Mucosa of descending colon (tissue), 3 donors: ENCODE measurements at regions not wholly inside any gene's neighbourhood (a gene's known extent, or its start where the extent isn't known, plus 50 kb on each side); places are given as distances from the start of the nearest gene placed in this dataset.

Source experiments
- ATAC-seq: fragments of 200-7000 bp; cut with Tn5 transposase; one replicate; pipeline ENCODE4 v1.9.1; 2020; ENCODE audit warnings: mild to moderate bottlenecking, moderate library complexity
- DNase-seq, 3 donors: peaks; one replicate each; pipeline ENCODE4 v3.0.0-alpha.2; 2020
- H3K36me3 ChIP-seq: fragments of 200-600 bp; one replicate; pipeline ENCODE4 v1.8.0; 2021; ENCODE audit warnings: low read depth, mild to moderate bottlenecking
- H3K4me1 ChIP-seq: fragments of 200-600 bp; one replicate; pipeline ENCODE4 v1.8.0; 2021; ENCODE audit warnings: low read depth, mild to moderate bottlenecking
- H3K4me3 ChIP-seq: fragments of 200-600 bp; one replicate; pipeline ENCODE4 v1.8.0; 2021; ENCODE audit warnings: mild to moderate bottlenecking
- H3K9me3 ChIP-seq: fragments of 200-600 bp; one replicate; pipeline ENCODE4 v1.8.0; 2021; ENCODE audit warnings: mild to moderate bottlenecking
- intact Hi-C, 2 donors: fragments of 100-400 bp; cut with DNase I in 1 of 2; cut with micrococcal nuclease in 1 of 2; formaldehyde crosslinking; loops; one replicate each; pipeline versions ENCODE4 v1.11.0 to v1.11.1; 2022; cut with DNase I, micrococcal nuclease
- TF ChIP-seq, protein P1 (sequence below): fragments of 200-600 bp; IDR thresholded peaks from one replicate; pipeline ENCODE4 v1.8.0; 2022; ENCODE audit warnings: antibody characterized with exemption, mild to moderate bottlenecking
- donor health status: DM: no; HTN: no; CAD: no; lungs with moderate emphysema.
- donor health status: DM: no; HTN: no; CAD: no.
- donor health status: DM: no; HTN: yes; CAD: no.

DNA sequence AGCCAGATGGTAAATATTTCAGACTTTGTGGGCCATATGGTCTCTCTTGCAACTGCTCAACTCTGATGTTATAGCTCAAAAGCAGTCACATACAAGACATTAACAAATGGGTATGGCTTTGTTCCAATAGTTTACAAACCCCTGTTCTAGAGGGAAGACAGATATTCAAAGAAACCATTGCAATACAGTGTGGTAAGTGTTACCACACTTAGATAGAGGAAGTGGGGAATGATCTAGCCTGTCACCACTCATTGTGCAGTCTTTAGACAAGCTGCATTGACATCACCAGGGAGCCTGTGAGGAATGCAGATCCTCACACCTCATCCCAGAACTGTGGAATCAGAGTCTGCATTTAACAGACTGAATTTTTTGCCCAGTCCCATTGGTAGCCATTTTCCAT lies 80.0 kb upstream of the RGS6 start:
- intact Hi-C loops, result no loop called here
- no peaks in the 10 kb centered on the region for H3K36me3 ChIP-seq
- H3K4me1 ChIP-seq, result no peaks in the 10 kb centered on the region
- ATAC-seq (no peak), DNase-seq (no peak)
- H3K4me3 ChIP-seq, result no peak overlapping the region
- H3K9me3 ChIP-seq, result no peaks in the 10 kb centered on the region
- TF ChIP-seq, protein P1, sequence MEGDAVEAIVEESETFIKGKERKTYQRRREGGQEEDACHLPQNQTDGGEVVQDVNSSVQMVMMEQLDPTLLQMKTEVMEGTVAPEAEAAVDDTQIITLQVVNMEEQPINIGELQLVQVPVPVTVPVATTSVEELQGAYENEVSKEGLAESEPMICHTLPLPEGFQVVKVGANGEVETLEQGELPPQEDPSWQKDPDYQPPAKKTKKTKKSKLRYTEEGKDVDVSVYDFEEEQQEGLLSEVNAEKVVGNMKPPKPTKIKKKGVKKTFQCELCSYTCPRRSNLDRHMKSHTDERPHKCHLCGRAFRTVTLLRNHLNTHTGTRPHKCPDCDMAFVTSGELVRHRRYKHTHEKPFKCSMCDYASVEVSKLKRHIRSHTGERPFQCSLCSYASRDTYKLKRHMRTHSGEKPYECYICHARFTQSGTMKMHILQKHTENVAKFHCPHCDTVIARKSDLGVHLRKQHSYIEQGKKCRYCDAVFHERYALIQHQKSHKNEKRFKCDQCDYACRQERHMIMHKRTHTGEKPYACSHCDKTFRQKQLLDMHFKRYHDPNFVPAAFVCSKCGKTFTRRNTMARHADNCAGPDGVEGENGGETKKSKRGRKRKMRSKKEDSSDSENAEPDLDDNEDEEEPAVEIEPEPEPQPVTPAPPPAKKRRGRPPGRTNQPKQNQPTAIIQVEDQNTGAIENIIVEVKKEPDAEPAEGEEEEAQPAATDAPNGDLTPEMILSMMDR, result no peak

DNA sequence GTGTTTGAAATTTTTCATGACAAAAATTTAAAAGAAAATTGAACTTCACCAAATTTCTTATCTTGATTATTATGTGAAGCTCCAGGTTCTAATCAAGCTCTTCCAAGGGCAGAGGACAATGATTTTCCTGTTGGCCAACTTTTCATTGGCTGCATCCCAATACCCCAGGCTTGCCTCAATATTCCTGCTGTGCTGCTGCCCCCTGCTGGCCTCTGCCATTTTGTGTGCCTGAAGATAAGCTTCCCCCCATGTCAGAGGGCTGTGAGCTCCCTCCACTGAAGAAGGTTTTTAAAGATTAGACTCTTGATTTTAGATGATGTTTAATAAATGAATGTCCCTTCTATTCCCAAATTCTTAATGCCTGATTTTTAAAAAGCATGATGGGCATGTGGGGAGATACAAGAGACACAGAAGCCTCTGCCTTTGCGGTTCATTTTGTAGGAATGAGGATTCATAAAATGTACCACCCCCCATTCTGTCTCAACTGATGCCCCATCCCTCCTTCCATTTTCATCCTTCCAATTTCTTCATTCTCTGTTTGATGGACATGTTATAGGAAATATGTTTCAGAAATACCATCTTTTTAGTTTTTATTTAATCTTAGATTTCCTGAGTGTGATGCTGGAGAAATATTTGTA lies 76.7 kb upstream of the RGS6 start:
- ATAC-seq (peak; percentile 76), DNase-seq (peak; percentile 54 to 89 (median 83))
- Histone ChIP-seq H3K36me3 (no peaks in the 10 kb centered on the region), H3K9me3 (no peaks in the 10 kb centered on the region), H3K4me3 (no peak overlapping the region), H3K4me1 (no peaks in the 10 kb centered on the region)
- intact Hi-C loops, result no loop called here
- TF ChIP-seq, protein P1, result no peak

DNA sequence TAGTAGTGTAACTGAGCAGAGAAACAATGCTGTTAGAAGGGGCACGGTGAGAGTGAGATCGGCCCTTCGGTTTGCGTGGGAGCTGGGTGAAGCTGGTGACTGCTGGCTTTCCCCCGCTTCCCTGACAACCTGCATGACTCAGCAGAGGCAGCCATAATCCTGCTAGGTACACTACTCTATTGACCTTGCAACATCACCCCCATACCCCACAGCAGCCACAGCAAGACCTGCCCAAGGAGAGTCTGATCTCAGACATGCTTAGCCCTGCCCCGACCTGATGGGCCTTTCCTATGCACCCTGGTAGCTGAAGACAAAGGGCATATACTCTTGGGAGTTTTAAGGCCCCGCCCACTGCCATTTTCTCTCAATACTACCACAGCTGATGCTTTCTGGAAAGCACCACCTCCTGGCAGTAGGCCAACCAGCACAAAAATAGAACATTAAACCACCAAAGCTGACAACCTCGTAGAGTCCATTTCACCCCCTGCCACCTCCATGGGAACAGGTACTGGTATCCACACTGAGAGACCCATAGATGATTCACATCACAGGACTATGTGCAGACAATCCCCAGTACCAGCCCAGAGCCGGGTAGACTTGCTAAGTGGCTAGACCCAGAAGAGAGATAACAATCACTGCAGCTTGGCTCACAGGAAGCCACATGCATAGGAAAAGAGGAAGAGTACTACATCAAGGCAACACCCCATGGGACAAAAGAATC lies 75.9 kb upstream of the RGS6 start:
- ATAC-seq (no peak), DNase-seq (no peak)
- no peak overlapping the region for H3K4me3 ChIP-seq
- no peaks in the 10 kb centered on the region for H3K9me3 ChIP-seq
- no peaks in the 10 kb centered on the region for H3K36me3 ChIP-seq
- TF ChIP-seq, protein P1, result no peak
- H3K4me1 ChIP-seq, result no peaks in the 10 kb centered on the region
- intact Hi-C loops, result no loop called here

DNA sequence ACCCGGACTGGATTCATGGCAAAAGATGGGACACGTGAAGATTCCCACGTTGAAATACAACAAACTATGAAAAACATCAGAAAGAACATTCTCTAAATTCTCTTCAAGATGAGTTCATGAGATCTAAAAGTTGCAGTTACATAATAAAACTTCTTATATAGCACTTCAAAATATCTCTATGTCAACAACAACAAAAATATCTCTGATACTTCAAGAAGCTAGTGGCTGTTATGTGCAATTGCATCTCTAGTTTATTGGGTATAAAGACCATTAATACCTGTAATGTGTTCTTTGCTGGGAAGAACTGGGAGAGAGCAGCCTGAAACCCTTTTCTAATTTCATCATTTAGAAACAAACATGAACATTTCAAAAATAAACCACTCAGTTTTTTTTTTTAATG lies 69.2 kb upstream of the RGS6 start:
- H3K9me3 ChIP-seq, result no peaks in the 10 kb centered on the region
- TF ChIP-seq, protein P1, result no peak
- H3K4me3 ChIP-seq, result no peak overlapping the region
- H3K36me3 ChIP-seq, result no peaks in the 10 kb centered on the region
- DNase-seq (no peak), ATAC-seq (no peak)
- H3K4me1 ChIP-seq, result no peaks in the 10 kb centered on the region
- intact Hi-C loops, result no loop called here

DNA sequence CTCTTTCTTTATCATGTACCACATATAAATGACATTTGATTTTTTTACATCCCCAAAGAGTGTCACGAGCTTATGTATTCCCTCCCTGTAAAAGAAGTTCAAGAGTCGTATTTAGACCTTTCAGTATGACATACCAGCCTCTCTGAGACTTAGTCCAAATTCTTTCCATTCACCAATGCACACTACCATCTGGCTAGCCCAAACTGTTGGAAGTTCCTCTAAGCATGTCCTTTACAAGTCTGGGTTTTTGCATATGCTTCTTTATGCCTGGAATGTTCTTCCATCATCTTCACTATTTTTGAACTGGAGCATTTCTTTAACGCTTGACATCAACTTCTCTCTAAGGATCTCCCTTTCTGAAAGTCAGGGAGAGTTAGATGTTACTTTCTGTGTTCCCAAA lies 68.5 kb upstream of the RGS6 start:
- no peaks in the 10 kb centered on the region for H3K4me1 ChIP-seq
- DNase-seq (no peak), ATAC-seq (no peak)
- TF ChIP-seq, protein P1, result no peak
- H3K9me3 ChIP-seq, result no peaks in the 10 kb centered on the region
- H3K36me3 ChIP-seq, result no peaks in the 10 kb centered on the region
- H3K4me3 ChIP-seq, result no peak overlapping the region
- intact Hi-C loops, result no loop called here
